Natural killer cell (primary cell): ENCODE measurements at regions not wholly inside any gene's neighbourhood (a gene's known extent, or its start where the extent isn't known, plus 50 kb on each side); places are given as distances from the start of the nearest gene placed in this dataset.
"Not testable (repeated sequence)": the region's sequence is repeated elsewhere in the genome, so short reads cannot be mapped to it uniquely, and the experiment has no call there.

ENCODE experiments used
- ATAC-seq, 3 donors: fragments of 150-1000 bp in 2 of 3; fragments of 200-7000 bp in 1 of 3; cut with Tn5 transposase; 1 replicate in 1 of 3; 2 replicates in 2 of 3; pipeline ENCODE4 v1.10.0; 2021; ENCODE audit warnings: mild to moderate bottlenecking in 2 of 3, moderate library complexity in 2 of 3
- DNase-seq, 2 donors: peaks; one replicate each; pipeline versions ENCODE4 v3.0.0 to v3.0.0-alpha.2; 2013 to 2021; ENCODE audit warnings: mixed read lengths in 1 of 2
- H3K27ac ChIP-seq: one replicate; pipeline ENCODE4 v1.5.1; 2013; ENCODE audit warnings: mild to moderate bottlenecking, low read length
- H3K27me3 ChIP-seq: one replicate; pipeline ENCODE4 v1.6.1; 2013; ENCODE audit warnings: low read length; ENCODE audit not compliant: control insufficient read depth, insufficient read depth
- H3K36me3 ChIP-seq: one replicate; pipeline ENCODE4 v1.6.1; 2013; ENCODE audit warnings: low read length; ENCODE audit not compliant: control insufficient read depth, insufficient read depth
- H3K4me1 ChIP-seq: one replicate; pipeline ENCODE4 v1.6.1; 2013; ENCODE audit warnings: low read length; ENCODE audit not compliant: control insufficient read depth, insufficient read depth
- H3K4me3 ChIP-seq: one replicate; pipeline ENCODE4 v1.5.1; 2013; ENCODE audit warnings: low read length
- H3K9me3 ChIP-seq: one replicate; pipeline ENCODE4 v1.6.1; 2013; ENCODE audit warnings: low read length; ENCODE audit not compliant: control insufficient read depth, insufficient read depth
- H3K27ac Mint-ChIP-seq, 2 donors: one replicate each; pipeline ENCODE4 v1.8.0; 2022; ENCODE audit warnings: mild to moderate bottlenecking in 2 of 2, mixed read lengths in 2 of 2, moderate library complexity in 1 of 2
- H3K27me3 Mint-ChIP-seq, 2 donors: one replicate each; pipeline ENCODE4 v1.8.0; 2022; ENCODE audit warnings: low read depth in 2 of 2, mixed read lengths in 2 of 2
- H3K36me3 Mint-ChIP-seq: one replicate; pipeline ENCODE4 v1.8.0; 2022; ENCODE audit warnings: mixed read lengths
- H3K4me1 Mint-ChIP-seq, 2 donors: one replicate each; pipeline ENCODE4 v1.8.0; 2022; ENCODE audit warnings: mixed read lengths in 2 of 2
- H3K4me3 Mint-ChIP-seq: one replicate; pipeline ENCODE4 v1.8.0; 2022; ENCODE audit warnings: mild to moderate bottlenecking, moderate library complexity, mixed read lengths
- H3K9me3 Mint-ChIP-seq, 2 donors: one replicate each; pipeline ENCODE4 v1.8.0; 2022; ENCODE audit warnings: mixed read lengths in 2 of 2
- WGBS: methylation state at CpG from one replicate; pipeline ENCODE4 v1.1.7; 2013; ENCODE audit warnings: missing lambda C conversion rate; ENCODE audit not compliant: insufficient coverage; 5-methylcytosine and 5-hydroxymethylcytosine counted together
- intact Hi-C: fragments of 100-400 bp; cut with micrococcal nuclease; formaldehyde crosslinking; loops from one replicate; pipeline ENCODE4 v1.14.2; 2022
- TF ChIP-seq, protein P1 (sequence below): fragments of 200-600 bp; IDR thresholded peaks from one replicate; pipeline ENCODE4 v1.8.0; 2022; ENCODE audit warnings: antibody characterized with exemption

DNA sequence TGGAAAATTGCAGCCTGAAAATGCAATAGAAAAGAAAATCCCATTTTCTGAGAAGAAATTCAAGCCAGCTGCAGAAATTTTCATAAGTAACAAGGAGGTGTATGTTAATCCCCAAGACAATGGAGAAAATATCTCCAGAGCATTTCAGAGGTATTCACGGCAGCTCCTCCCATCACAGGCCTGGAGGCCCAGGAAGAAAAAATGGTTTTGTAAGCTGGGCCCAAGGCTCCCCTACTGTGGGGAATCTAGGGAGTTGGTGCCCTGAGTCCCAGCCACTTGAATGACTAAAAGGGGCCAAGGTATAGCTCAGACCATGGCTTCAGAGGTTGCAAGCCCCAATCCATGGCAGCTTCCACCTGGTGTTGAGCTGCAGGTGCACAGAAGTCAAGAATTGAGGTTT is 93.3 kb upstream of the ZNF267 start:
- Histone ChIP-seq H3K4me3 (no peak overlapping the region), H3K27ac (no peak overlapping the region), H3K27me3 (no peaks in the 10 kb centered on the region), H3K9me3 (peaks cover 39% of the 10 kb centered on the region), H3K4me1 (no peaks in the 10 kb centered on the region), H3K36me3 (no peaks in the 10 kb centered on the region)
- intact Hi-C loops: no loop called here
- 90% methylated on average over 1 of the region's 1 CpG for WGBS
- DNase-seq (no peak), ATAC-seq (no peak)
- TF ChIP-seq, protein P1, sequence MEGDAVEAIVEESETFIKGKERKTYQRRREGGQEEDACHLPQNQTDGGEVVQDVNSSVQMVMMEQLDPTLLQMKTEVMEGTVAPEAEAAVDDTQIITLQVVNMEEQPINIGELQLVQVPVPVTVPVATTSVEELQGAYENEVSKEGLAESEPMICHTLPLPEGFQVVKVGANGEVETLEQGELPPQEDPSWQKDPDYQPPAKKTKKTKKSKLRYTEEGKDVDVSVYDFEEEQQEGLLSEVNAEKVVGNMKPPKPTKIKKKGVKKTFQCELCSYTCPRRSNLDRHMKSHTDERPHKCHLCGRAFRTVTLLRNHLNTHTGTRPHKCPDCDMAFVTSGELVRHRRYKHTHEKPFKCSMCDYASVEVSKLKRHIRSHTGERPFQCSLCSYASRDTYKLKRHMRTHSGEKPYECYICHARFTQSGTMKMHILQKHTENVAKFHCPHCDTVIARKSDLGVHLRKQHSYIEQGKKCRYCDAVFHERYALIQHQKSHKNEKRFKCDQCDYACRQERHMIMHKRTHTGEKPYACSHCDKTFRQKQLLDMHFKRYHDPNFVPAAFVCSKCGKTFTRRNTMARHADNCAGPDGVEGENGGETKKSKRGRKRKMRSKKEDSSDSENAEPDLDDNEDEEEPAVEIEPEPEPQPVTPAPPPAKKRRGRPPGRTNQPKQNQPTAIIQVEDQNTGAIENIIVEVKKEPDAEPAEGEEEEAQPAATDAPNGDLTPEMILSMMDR: no peak
- Mint-ChIP-seq H3K36me3 (peaks cover 50% of the 10 kb centered on the region), H3K27ac (no peak overlapping the region), H3K4me3 (no peak overlapping the region), H3K27me3 (no peaks in the 10 kb centered on the region), H3K9me3 (peaks cover 12 to 28% of the 10 kb centered on the region in 2 donors), H3K4me1 (no peaks in the 10 kb centered on the region)

DNA sequence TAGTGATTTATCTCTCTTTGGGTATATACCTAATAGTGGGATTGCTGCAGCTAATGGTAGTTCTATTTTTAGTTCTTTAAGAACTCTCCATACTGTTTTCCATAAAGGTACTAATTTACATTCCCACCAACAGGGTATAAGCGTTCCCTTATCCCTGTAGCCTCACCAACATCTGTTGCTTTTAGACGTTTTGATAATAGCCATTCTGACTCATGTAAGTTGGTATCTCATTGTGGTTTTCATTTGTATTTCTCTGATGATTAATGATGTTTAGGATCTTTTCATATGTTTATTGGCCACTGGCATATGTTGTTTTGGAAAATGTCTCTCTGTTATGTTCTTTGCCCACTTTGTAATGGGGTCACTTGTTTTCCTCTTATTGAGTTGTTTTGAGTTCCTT is 88.5 kb upstream of the ZNF267 start:
- TF ChIP-seq, protein P1: no peak
- Mint-ChIP-seq H3K4me1 (no peaks in the 10 kb centered on the region), H3K27me3 (peaks cover 0 to 3% of the 10 kb centered on the region in 2 donors), H3K4me3 (no peak overlapping the region), H3K36me3 (peaks cover 34% of the 10 kb centered on the region), H3K9me3 (peaks cover 10 to 30% of the 10 kb centered on the region in 2 donors), H3K27ac (no peak overlapping the region)
- DNase-seq (no peak), ATAC-seq (no peak)
- intact Hi-C loops: no loop called here
- Histone ChIP-seq H3K4me1 (no peaks in the 10 kb centered on the region), H3K9me3 (peaks cover 28% of the 10 kb centered on the region), H3K27me3 (no peaks in the 10 kb centered on the region), H3K36me3 (no peaks in the 10 kb centered on the region), H3K27ac (no peak overlapping the region), H3K4me3 (no peak overlapping the region)
- WGBS: 61% methylated on average over 2 of the region's 2 CpGs

DNA sequence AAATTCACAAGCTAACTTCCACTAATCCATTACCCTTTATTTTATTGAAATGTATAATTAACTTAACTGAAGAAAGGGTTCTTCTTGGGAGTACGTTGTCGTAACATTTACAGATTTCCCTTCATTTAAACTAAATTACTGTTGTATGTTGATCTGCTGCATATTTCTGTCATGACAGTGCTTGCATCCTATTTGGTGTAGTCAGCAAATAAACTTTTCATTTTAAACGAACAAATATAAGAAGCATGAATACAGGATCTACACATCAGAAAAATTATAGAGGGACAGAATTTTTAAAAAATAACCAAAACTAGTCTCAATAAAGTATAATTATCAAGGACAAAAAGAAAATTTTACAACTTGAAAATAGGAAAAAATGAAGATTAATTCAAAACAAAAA is 66.5 kb upstream of the ZNF267 start:
- H3K4me1 Mint-ChIP-seq: no peaks in the 10 kb centered on the region
- H3K27ac Mint-ChIP-seq: no peak overlapping the region
- WGBS: no CpG with 5 or more reads among the region's 3 CpGs
- ATAC-seq (no peak), DNase-seq (no peak)
- Histone ChIP-seq H3K4me1 (no peaks in the 10 kb centered on the region), H3K9me3 (no peaks in the 10 kb centered on the region), H3K4me3 (no peak overlapping the region), H3K27ac (no peak overlapping the region), H3K36me3 (no peaks in the 10 kb centered on the region), H3K27me3 (no peaks in the 10 kb centered on the region)
- H3K4me3 Mint-ChIP-seq: no peak overlapping the region
- H3K27me3 Mint-ChIP-seq: peaks cover 8 to 22% of the 10 kb centered on the region in 2 donors
- no peaks in the 10 kb centered on the region for H3K9me3 Mint-ChIP-seq
- intact Hi-C loops: no loop called here
- TF ChIP-seq, protein P1: no peak
- no peaks in the 10 kb centered on the region for H3K36me3 Mint-ChIP-seq

DNA sequence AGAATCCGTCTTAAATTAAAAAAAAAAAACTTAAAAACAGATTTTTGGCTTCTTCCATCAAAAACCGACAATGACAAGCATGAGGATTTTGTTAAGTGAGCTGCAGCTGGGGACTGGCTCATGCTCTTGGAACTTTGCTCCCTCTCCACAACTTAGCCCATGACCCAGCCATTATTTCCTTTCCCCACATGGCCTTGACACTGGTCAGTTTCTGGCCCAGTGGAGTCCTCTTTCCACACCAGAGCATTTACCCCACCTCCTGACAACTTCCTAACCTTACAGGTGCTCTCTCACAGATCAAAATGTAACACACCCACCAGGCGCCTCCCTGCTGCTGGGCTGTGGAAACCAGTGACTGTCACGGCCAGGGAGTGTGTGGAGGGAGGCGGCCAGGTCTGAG is 62.7 kb upstream of the ZNF267 start:
- H3K27me3 Mint-ChIP-seq: peaks cover 12 to 29% of the 10 kb centered on the region in 2 donors
- DNase-seq (no peak), ATAC-seq (no peak)
- H3K4me3 Mint-ChIP-seq: no peak overlapping the region
- H3K27ac Mint-ChIP-seq: no peak overlapping the region
- Histone ChIP-seq H3K9me3 (no peaks in the 10 kb centered on the region), H3K4me3 (no peak overlapping the region), H3K4me1 (no peaks in the 10 kb centered on the region), H3K27ac (no peak overlapping the region), H3K27me3 (no peaks in the 10 kb centered on the region), H3K36me3 (no peaks in the 10 kb centered on the region)
- no peaks in the 10 kb centered on the region for H3K36me3 Mint-ChIP-seq
- TF ChIP-seq, protein P1: no peak
- intact Hi-C loops: no loop called here
- WGBS: 63% methylated on average over 5 of the region's 5 CpGs
- H3K9me3 Mint-ChIP-seq: no peaks in the 10 kb centered on the region
- no peaks in the 10 kb centered on the region for H3K4me1 Mint-ChIP-seq

DNA sequence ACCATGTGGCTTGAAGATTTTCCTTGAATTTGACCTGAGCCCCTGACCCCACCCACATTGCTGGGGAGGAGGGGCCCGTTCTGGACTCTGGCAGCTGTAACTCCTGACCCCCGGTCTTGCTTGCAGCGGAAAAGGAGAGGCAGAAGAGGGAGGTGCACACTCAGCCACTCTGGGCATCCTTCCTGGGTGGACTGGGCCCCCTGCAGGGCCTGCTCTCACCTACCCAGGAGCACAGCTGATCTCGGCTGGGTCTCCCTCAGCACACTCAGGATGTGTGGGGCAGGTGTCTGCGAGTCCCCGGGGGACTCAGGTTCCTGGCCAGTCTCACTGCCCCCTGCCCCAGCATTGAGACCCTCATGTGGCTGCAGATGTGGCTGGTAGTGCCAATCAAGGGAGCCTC is 57.5 kb upstream of the ZNF267 start:
- H3K4me1 Mint-ChIP-seq, H3K4me1 ChIP-seq, H3K27ac Mint-ChIP-seq, H3K27me3 ChIP-seq, DNase-seq, H3K4me3 ChIP-seq, intact Hi-C loops, H3K36me3 ChIP-seq, H3K36me3 Mint-ChIP-seq, H3K4me3 Mint-ChIP-seq, ATAC-seq, H3K9me3 ChIP-seq, H3K9me3 Mint-ChIP-seq, H3K27ac ChIP-seq: not testable (repeated sequence)
- no CpG with 5 or more reads among the region's 6 CpGs for WGBS
- peaks cover 11 to 25% of the 10 kb centered on the region in 2 donors for H3K27me3 Mint-ChIP-seq
